GM18861 (cell line): ENCODE measurements at regions not wholly inside any gene's neighbourhood (a gene's known extent, or its start where the extent isn't known, plus 50 kb on each side); places are given as distances from the start of the nearest gene placed in this dataset.
"Not testable (repeated sequence)": the region's sequence is repeated elsewhere in the genome, so short reads cannot be mapped to it uniquely, and the experiment has no call there.

ENCODE experiments used
- ATAC-seq: cut with Tn5 transposase; IDR thresholded peaks from one replicate; pipeline ENCODE4 v1.9.1; 2021; ENCODE audit not compliant: unreplicated experiment

DNA sequence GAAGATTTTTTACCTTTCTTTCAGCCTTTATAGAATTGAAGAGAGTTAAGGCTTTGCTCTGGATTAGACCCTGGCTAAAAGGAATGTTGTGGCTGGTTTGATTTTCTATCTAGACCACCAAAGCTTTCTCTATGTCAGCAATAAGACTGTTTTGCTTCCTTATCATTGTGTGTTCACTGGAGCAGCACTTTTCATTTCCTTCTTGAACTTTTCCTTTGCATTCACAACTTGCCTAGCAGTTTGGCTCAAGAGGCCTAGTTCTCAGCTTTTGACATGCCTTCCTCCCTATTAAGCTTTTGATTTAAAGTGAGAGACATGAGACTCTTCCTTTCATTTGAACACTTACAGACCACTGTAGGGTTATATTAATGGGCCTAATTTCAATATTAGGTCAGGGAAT is 64.1 kb upstream of the USP15 start:
- no peak for ATAC-seq

DNA sequence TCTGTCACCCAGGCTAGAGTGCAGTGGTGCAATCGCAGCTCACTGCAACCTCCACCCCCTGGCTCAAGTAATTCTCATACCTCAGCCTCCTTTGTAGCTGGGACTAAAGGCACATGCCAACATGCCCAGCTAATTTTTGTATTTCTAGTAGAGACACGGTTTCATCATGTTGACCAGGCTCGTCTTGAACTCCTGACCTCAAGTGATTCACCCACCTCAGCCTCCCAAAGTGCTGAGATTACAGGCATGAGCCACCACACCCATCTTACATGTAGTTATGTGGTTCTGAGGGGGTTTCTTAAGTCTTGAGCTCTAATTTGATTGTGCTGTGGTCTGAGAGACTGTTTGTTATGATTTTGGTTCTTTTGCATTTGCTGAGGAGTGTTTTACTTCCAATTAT is 57.3 kb upstream of the USP15 start:
- not testable (repeated sequence) for ATAC-seq

DNA sequence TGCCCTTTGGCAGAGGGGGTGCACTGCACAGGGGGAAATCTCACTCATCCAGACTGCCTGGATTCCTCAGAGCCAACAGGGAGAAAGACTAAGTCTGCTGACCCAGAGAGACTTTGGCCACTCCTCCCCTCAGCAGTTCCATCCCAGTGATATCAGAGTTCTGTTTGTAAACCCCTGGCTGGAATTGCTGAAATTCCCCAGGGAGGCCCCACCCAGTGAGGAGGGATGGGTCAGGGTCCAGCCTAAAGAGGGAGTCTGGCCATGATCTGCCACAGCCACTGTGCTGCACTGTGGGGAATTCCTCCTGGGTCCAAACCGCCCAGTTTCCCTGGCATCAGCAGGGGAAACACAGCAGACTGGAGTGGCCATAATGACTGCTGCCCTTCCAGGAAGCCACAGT is 54.9 kb upstream of the USP15 start:
- ATAC-seq, result no peak

DNA sequence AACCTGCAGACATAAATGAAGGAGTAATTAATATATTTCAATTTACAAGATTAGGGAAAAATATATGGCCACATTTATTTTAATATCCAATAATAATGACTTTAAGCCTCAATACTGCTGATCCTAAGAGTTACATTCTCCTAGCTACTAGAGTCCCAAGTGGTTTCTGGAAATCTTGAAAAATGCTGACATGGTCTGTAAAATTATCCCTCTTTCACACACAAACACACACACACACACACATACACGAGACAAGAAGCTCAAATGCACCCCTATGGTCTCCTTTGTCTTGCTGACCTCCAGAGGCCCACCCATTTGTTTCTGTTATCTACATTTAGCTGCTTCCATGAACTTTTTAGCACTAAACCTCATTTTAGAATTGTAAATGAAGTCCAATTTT is 53.0 kb upstream of the USP15 start:
- no peak for ATAC-seq
